CD4-positive, alpha-beta T cell (primary cell): ENCODE measurements at regions not wholly inside any gene's neighbourhood (a gene's known extent, or its start where the extent isn't known, plus 50 kb on each side); places are given as distances from the start of the nearest gene placed in this dataset.

Experiments
- ATAC-seq: fragments of 200-7000 bp; cut with Tn5 transposase; one replicate; pipeline ENCODE4 v1.10.0; 2022; ENCODE audit warnings: mild to moderate bottlenecking; ENCODE audit not compliant: poor library complexity
- CTCF ChIA-PET: fragments of 350-600 bp; sonication (Branson Sonifier 250); formaldehyde crosslinking; loops from one replicate; lab custom pipeline; 2021; ENCODE audit warnings: antibody characterized with exemption, inconsistent platforms; lab: Charles Lee
- POLR2A ChIA-PET: fragments of 350-600 bp; sonication (Branson Sonifier 250); formaldehyde crosslinking; loops from one replicate; lab custom pipeline; 2021; ENCODE audit warnings: antibody characterized with exemption, inconsistent platforms; lab: Charles Lee
- DNase-seq, 14 experiments: peaks; one replicate each; pipeline ENCODE4 v3.0.0-alpha.2; 2013 to 2020; ENCODE audit warnings: mixed read lengths in 2 of 14
- H3K27ac ChIP-seq, 2 donors: one replicate each; pipeline versions ENCODE4 v1.5.1 to v1.7.0; 2013; ENCODE audit warnings: low read length in 2 of 2, low read depth in 1 of 2, mild to moderate bottlenecking in 1 of 2
- H3K27me3 ChIP-seq, 2 experiments: 1 replicate in 1 of 2; 2 replicates in 1 of 2; pipeline versions ENCODE4 v1.6.1 to v1.7.0; 2013; ENCODE audit warnings: low read length in 2 of 2, control low read depth in 1 of 2, mild to moderate bottlenecking in 1 of 2, moderate library complexity in 1 of 2; ENCODE audit not compliant: insufficient read depth in 2 of 2, control insufficient read depth in 1 of 2
- H3K36me3 ChIP-seq: one replicate; pipeline ENCODE4 v1.6.1; 2013; ENCODE audit warnings: low read length, control low read depth; ENCODE audit not compliant: insufficient read depth
- H3K4me1 ChIP-seq: one replicate; pipeline ENCODE4 v1.6.1; 2013; ENCODE audit warnings: low read length, control low read depth; ENCODE audit not compliant: insufficient read depth
- H3K4me3 ChIP-seq: one replicate; pipeline ENCODE4 v1.5.1; 2013; ENCODE audit warnings: mild to moderate bottlenecking, low read length, moderate library complexity
- H3K9me3 ChIP-seq, 2 experiments: 1 replicate in 1 of 2; 2 replicates in 1 of 2; pipeline versions ENCODE4 v1.6.1 to v1.7.0; 2013; ENCODE audit warnings: low read length in 2 of 2, mild to moderate bottlenecking in 2 of 2, control low read depth in 1 of 2, moderate library complexity in 1 of 2; ENCODE audit not compliant: control insufficient read depth in 1 of 2, insufficient read depth in 1 of 2
- H3K27ac Mint-ChIP-seq: one replicate; pipeline ENCODE4 v1.8.0; 2020; ENCODE audit warnings: mixed read lengths
- H3K27me3 Mint-ChIP-seq: one replicate; pipeline ENCODE4 v1.8.0; 2021; ENCODE audit warnings: mixed read lengths
- H3K36me3 Mint-ChIP-seq: one replicate; pipeline ENCODE4 v1.8.0; 2021; ENCODE audit warnings: low read depth, mixed read lengths
- H3K4me1 Mint-ChIP-seq: one replicate; pipeline ENCODE4 v1.8.0; 2021; ENCODE audit warnings: low read depth, mixed read lengths
- H3K4me3 Mint-ChIP-seq: one replicate; pipeline ENCODE4 v1.8.0; 2020; ENCODE audit warnings: mild to moderate bottlenecking, mixed read lengths
- H3K9me3 Mint-ChIP-seq: one replicate; pipeline ENCODE4 v1.8.0; 2020; ENCODE audit warnings: mixed read lengths
- intact Hi-C, 2 experiments: fragments of 100-400 bp; cut with DNase I in 1 of 2; cut with micrococcal nuclease in 1 of 2; formaldehyde crosslinking; loops; one replicate each; pipeline versions ENCODE4 v1.15.1 to v1.9.0; 2023 to 2025; cut with DNase I, micrococcal nuclease
- TF ChIP-seq, protein P1 (sequence below): fragments of 200-600 bp; IDR thresholded peaks from one replicate; pipeline ENCODE4 v1.8.0; 2022; ENCODE audit warnings: antibody characterized with exemption, mild to moderate bottlenecking

DNA sequence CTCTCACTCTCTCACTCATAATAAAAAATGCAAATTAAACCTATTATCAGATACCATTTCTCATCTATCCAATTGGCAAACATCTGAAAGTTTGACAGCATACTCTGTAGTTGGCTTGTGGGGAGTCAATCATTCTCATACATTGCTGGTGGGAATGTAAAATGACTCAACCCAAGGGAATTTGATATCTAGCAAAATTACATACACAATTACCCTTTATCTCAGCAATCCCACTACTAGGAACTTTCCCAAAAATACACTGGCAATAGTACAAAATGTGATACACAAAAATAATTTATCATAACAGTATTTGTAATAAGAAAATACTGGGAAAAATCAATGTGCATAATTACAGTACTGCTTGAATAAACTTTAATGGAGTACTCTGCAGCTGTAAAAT lies 731.3 kb downstream of the DTWD2 start:
- no peaks in the 10 kb centered on the region for H3K36me3 ChIP-seq
- Mint-ChIP-seq H3K4me3 (no peak overlapping the region), H3K36me3 (no peaks in the 10 kb centered on the region), H3K4me1 (no peaks in the 10 kb centered on the region), H3K27ac (no peak overlapping the region), H3K9me3 (peaks cover 5% of the 10 kb centered on the region), H3K27me3 (no peaks in the 10 kb centered on the region)
- POLR2A ChIA-PET, result no interaction called here
- H3K4me1 ChIP-seq, result no peaks in the 10 kb centered on the region
- TF ChIP-seq, protein P1, sequence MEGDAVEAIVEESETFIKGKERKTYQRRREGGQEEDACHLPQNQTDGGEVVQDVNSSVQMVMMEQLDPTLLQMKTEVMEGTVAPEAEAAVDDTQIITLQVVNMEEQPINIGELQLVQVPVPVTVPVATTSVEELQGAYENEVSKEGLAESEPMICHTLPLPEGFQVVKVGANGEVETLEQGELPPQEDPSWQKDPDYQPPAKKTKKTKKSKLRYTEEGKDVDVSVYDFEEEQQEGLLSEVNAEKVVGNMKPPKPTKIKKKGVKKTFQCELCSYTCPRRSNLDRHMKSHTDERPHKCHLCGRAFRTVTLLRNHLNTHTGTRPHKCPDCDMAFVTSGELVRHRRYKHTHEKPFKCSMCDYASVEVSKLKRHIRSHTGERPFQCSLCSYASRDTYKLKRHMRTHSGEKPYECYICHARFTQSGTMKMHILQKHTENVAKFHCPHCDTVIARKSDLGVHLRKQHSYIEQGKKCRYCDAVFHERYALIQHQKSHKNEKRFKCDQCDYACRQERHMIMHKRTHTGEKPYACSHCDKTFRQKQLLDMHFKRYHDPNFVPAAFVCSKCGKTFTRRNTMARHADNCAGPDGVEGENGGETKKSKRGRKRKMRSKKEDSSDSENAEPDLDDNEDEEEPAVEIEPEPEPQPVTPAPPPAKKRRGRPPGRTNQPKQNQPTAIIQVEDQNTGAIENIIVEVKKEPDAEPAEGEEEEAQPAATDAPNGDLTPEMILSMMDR, result no peak
- DNase-seq, result no peak
- H3K27ac ChIP-seq, result no peak overlapping the region
- no peak overlapping the region for H3K4me3 ChIP-seq
- H3K9me3 ChIP-seq, result peaks cover 0 to 4% of the 10 kb centered on the region in 2 experiments
- CTCF ChIA-PET, result no interaction called here
- intact Hi-C loops, result no loop called here
- no peaks in the 10 kb centered on the region for H3K27me3 ChIP-seq
- no peak for ATAC-seq

DNA sequence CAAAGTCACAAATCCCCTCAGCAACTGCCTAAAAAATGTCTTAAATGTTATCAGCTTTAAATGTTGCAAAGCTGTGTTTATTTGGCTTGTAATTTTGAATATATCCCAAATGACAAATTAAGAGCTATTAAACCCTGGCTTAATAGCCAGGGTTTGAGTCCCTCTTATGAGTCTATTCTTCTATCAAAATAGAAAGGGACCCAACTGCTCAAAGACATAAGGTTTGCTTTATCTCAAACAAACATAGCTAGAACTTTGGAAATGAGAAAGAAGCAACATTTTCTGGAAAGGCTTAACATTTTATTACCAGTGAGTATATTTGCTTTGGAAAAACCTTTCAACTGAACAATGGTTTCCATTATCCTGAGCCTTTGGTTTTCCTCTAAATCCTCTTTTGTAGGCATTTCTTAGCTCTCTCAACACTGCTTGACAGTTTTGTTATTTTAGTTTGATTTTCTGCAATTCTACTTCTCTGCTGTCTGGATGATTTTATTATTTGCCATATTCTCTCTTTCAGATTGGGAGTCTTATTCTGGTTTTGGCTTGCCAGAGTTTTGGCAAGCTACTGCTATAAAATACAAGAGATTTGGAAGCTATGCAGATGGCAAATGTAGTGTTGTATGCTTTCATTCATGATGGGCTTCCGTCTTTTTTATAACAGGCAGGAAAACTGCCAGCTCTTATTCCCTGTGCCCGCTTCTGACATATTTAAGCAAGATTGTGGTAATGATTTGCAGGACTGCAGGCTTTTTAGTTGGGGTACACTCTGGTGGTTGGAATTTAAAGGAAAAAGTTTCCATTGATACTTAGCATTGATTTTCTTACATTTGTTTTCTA lies 734.9 kb downstream of the DTWD2 start:
- no peaks in the 10 kb centered on the region for H3K36me3 ChIP-seq
- H3K27me3 ChIP-seq, result no peaks in the 10 kb centered on the region
- no peak overlapping the region for H3K4me3 Mint-ChIP-seq
- no peak overlapping the region for H3K27ac ChIP-seq
- ChIA-PET CTCF (no interaction called here), POLR2A (no interaction called here)
- peaks cover 4 to 14% of the 10 kb centered on the region in 2 experiments for H3K9me3 ChIP-seq
- DNase-seq (no peak), ATAC-seq (no peak)
- H3K4me1 Mint-ChIP-seq, result no peaks in the 10 kb centered on the region
- TF ChIP-seq, protein P1, result no peak
- no peaks in the 10 kb centered on the region for H3K4me1 ChIP-seq
- H3K27me3 Mint-ChIP-seq, result no peaks in the 10 kb centered on the region
- intact Hi-C loops, result no loop called here
- H3K4me3 ChIP-seq, result no peak overlapping the region
- no peak overlapping the region for H3K27ac Mint-ChIP-seq
- peaks cover 11% of the 10 kb centered on the region for H3K9me3 Mint-ChIP-seq
- H3K36me3 Mint-ChIP-seq, result no peaks in the 10 kb centered on the region

DNA sequence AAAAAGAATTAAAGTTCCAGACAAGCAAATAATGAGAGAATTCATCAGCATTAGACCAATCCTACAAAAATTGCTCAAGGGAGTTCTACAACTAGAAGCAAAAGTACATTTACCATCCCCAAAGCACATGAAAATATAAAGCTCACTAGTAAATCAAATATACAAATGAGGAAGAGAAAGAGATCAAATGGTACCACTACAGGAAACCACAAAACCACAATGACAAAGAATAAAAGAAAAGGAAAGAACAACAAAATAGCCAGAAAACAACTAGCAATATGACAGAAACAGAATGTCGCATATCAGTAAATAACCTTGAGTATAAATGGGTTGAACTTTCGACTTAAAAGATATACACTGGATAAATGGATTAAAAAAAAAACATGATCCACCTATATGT lies 739.0 kb downstream of the DTWD2 start:
- peaks cover 11% of the 10 kb centered on the region for H3K9me3 Mint-ChIP-seq
- TF ChIP-seq, protein P1, result no peak
- Histone ChIP-seq H3K9me3 (peaks cover 11 to 21% of the 10 kb centered on the region in 2 experiments), H3K36me3 (no peaks in the 10 kb centered on the region), H3K4me1 (no peaks in the 10 kb centered on the region), H3K4me3 (no peak overlapping the region), H3K27ac (no peak overlapping the region), H3K27me3 (no peaks in the 10 kb centered on the region)
- POLR2A ChIA-PET, result no interaction called here
- intact Hi-C loops, result no loop called here
- no peaks in the 10 kb centered on the region for H3K36me3 Mint-ChIP-seq
- no peak overlapping the region for H3K27ac Mint-ChIP-seq
- no peak for ATAC-seq
- no peaks in the 10 kb centered on the region for H3K4me1 Mint-ChIP-seq
- no peak overlapping the region for H3K4me3 Mint-ChIP-seq
- CTCF ChIA-PET, result no interaction called here
- no peaks in the 10 kb centered on the region for H3K27me3 Mint-ChIP-seq
- DNase-seq, result no peak
